ENCODE measurements at regions not wholly inside any gene's neighbourhood (a gene's known extent, or its start where the extent isn't known, plus 50 kb on each side); places are given as distances from the start of the nearest gene placed in this dataset.

GRCh38 chr18:78559584-78559983 lies 420.0 kb upstream of the SALL3 start:
- TF ChIP-seq POLR2A (IDR thresholded peaks at IDR 0.05): no peak
- TF ChIP-seq CTCF (IDR thresholded peaks at IDR 0.05): no peak
